SK-N-SH (cell line): ENCODE measurements at regions not wholly inside any gene's neighbourhood (a gene's known extent, or its start where the extent isn't known, plus 50 kb on each side); places are given as distances from the start of the nearest gene placed in this dataset.

ENCODE experiments used
- CTCF ChIA-PET: fragments of 300-600, 350-600 bp; formaldehyde crosslinking; extraction: SDS; loops from one replicate; lab custom pipeline; 2021; lab: Yijun Ruan, JAX
- POLR2A ChIA-PET: fragments of 350-600 bp; sonication (Branson Sonifier 250); formaldehyde crosslinking; extraction: SDS; loops from one replicate; lab custom pipeline; 2020; ENCODE audit warnings: antibody characterized with exemption, inconsistent platforms; lab: Yijun Ruan, JAX
- DNase-seq: peaks from one replicate; pipeline ENCODE4 v3.0.0; 2012
- H2AFZ ChIP-seq: fragments of 200-600 bp; sonication (generic); 2 replicates; pipeline ENCODE4 v1.8.1; 2016; ENCODE audit warnings: antibody characterized with exemption, mild to moderate bottlenecking, low read depth
- H3F3A ChIP-seq: fragments of 200-600 bp; sonication (generic); replicated peaks from 2 replicates; pipeline ENCODE3; 2016; ENCODE audit warnings: antibody characterized with exemption, mild to moderate bottlenecking; ENCODE audit not compliant: insufficient read depth
- H3K27ac ChIP-seq, 2 experiments: fragments of 200-500 bp in 1 of 2; fragments of 200-600 bp in 1 of 2; sonication (Bioruptor generic) in 1 of 2; sonication (generic), shearing (Covaris generic) in 1 of 2; 2 replicates each; pipeline versions ENCODE4 v1.5.1 to v1.6.1; 2014 to 2016; ENCODE audit warnings: low read depth in 2 of 2, inconsistent platforms in 1 of 2, low read length in 1 of 2, mild to moderate bottlenecking in 1 of 2, mixed read lengths in 1 of 2
- H3K27me3 ChIP-seq: fragments of 200-600 bp; sonication (generic), shearing (Covaris generic); 2 replicates; pipeline ENCODE4 v1.6.1; 2016; ENCODE audit warnings: mixed run types; ENCODE audit not compliant: insufficient read depth
- H3K36me3 ChIP-seq, 2 experiments: fragments of 200-500 bp in 1 of 2; fragments of 200-600 bp in 1 of 2; sonication (Bioruptor generic) in 1 of 2; sonication (generic) in 1 of 2; replicated peaks in 1 of 2; 2 replicates each; pipeline versions ENCODE3 to v1.5.1; 2014 to 2016; ENCODE audit warnings: low read length in 1 of 2, mild to moderate bottlenecking in 1 of 2; ENCODE audit not compliant: insufficient read depth in 2 of 2, control insufficient read depth in 1 of 2
- H3K4me1 ChIP-seq, 2 experiments: fragments of 200-500 bp in 1 of 2; fragments of 200-600 bp in 1 of 2; sonication (Bioruptor generic) in 1 of 2; sonication (generic), shearing (Covaris generic) in 1 of 2; 2 replicates each; pipeline versions ENCODE4 v1.5.1 to v1.6.1; 2014 to 2016; ENCODE audit warnings: low read depth in 1 of 2, low read length in 1 of 2, mixed run types in 1 of 2; ENCODE audit not compliant: insufficient read depth in 2 of 2, control insufficient read depth in 1 of 2
- H3K4me2 ChIP-seq: fragments of 200-600 bp; sonication (generic), shearing (Covaris generic); 2 replicates; pipeline ENCODE4 v1.6.1; 2017; ENCODE audit warnings: mixed run types
- H3K4me3 ChIP-seq, 2 experiments: fragments of 200-500 bp in 1 of 2; fragments of 200-600 bp in 1 of 2; sonication (Bioruptor generic) in 1 of 2; sonication (generic), shearing (Covaris generic) in 1 of 2; 2 replicates each; pipeline versions ENCODE4 v1.5.1 to v1.8.1; 2014 to 2016; ENCODE audit warnings: low read depth in 2 of 2, inconsistent platforms in 1 of 2, low read length in 1 of 2, mild to moderate bottlenecking in 1 of 2, mixed read lengths in 1 of 2, moderate library complexity in 1 of 2
- H3K79me2 ChIP-seq: fragments of 200-600 bp; sonication (generic); 2 replicates; pipeline ENCODE4 v1.8.1; 2017; ENCODE audit warnings: mild to moderate bottlenecking; ENCODE audit not compliant: insufficient read depth
- H3K9ac ChIP-seq: fragments of 200-600 bp; sonication (generic); 2 replicates; pipeline ENCODE4 v1.6.1; 2017; ENCODE audit warnings: mixed run types
- H3K9me2 ChIP-seq: fragments of 200-600 bp; sonication (generic); 2 replicates; pipeline ENCODE4 v1.6.1; 2017; ENCODE audit warnings: mixed run types
- H3K9me3 ChIP-seq: fragments of 200-600 bp; sonication (generic); 2 replicates; pipeline ENCODE4 v1.6.1; 2017; ENCODE audit warnings: mixed run types, mild to moderate bottlenecking, moderate library complexity
- H4K20me1 ChIP-seq: fragments of 200-600 bp; sonication (generic); 2 replicates; pipeline ENCODE4 v1.6.1; 2017; ENCODE audit warnings: mild to moderate bottlenecking, mixed run types; ENCODE audit not compliant: insufficient read depth
- CHD2 ChIP-seq: fragments of 150-350 bp; IDR thresholded peaks from 2 replicates; pipeline ENCODE4 v1.6.1; 2018; ENCODE audit warnings: low read length; ENCODE audit not compliant: partially characterized antibody
- EP300 ChIP-seq, 2 experiments: IDR thresholded peaks; 2 replicates each; pipeline versions ENCODE4 v1.4.0 to v1.6.1; 2012; ENCODE audit warnings: borderline replicate concordance in 1 of 2, low read depth in 1 of 2, low read length in 1 of 2
- EZH2phosphoT487 ChIP-seq: fragments of 200-600 bp; sonication (generic); IDR thresholded peaks from 2 replicates; pipeline ENCODE4 v1.6.1; 2017; ENCODE audit warnings: low read depth, mixed run types, mild to moderate bottlenecking, antibody characterized with exemption, moderate library complexity, borderline replicate concordance
- FOSL2 ChIP-seq: IDR thresholded peaks from 2 replicates; pipeline ENCODE4 v1.4.0; 2012; ENCODE audit warnings: low read depth, mild to moderate bottlenecking, moderate library complexity, borderline replicate concordance
- JUND ChIP-seq: IDR thresholded peaks from 2 replicates; pipeline ENCODE4 v1.4.0; 2012
- MXI1 ChIP-seq: IDR thresholded peaks from 2 replicates; pipeline ENCODE4 v1.6.1; 2012; ENCODE audit warnings: mild to moderate bottlenecking, low read depth, low read length, improper control_type of control experiment
- NRF1 ChIP-seq: IDR thresholded peaks from 2 replicates; pipeline ENCODE4 v1.6.1; 2012; ENCODE audit warnings: low read depth, mild to moderate bottlenecking, low read length
- POLR2AphosphoS5 ChIP-seq: IDR thresholded peaks from 2 replicates; pipeline ENCODE4 v1.6.1; 2012; ENCODE audit warnings: low read depth, low read length
- RFX5 ChIP-seq: IDR thresholded peaks from 2 replicates; pipeline ENCODE4 v1.6.1; 2012; ENCODE audit warnings: mild to moderate bottlenecking, improper control_type of control experiment, low read length
- SIN3A ChIP-seq: IDR thresholded peaks from 2 replicates; pipeline ENCODE4 v1.6.1; 2012; ENCODE audit warnings: low read depth, mild to moderate bottlenecking, low read length, moderate library complexity, borderline replicate concordance
- YY1 ChIP-seq: IDR thresholded peaks from 2 replicates; pipeline ENCODE4 v1.4.0; 2012; ENCODE audit warnings: low read depth, mild to moderate bottlenecking
- WGBS: methylation state at CpG from one replicate; pipeline ENCODE4 v1.1.6; 2017; ENCODE audit warnings: low lambda C conversion rate; 5-methylcytosine and 5-hydroxymethylcytosine counted together
- TF ChIP-seq, protein P1 (sequence below): fragments of 200-600 bp; sonication (generic); IDR thresholded peaks from 2 replicates; pipeline ENCODE4 v1.6.1; 2017; ENCODE audit warnings: antibody characterized with exemption, mild to moderate bottlenecking, moderate library complexity
- TF ChIP-seq, protein P2 (sequence below): fragments of 150-350 bp; IDR thresholded peaks from 2 replicates; pipeline ENCODE4 v1.6.1; 2017; ENCODE audit warnings: antibody characterized with exemption, low read length, low read depth, borderline replicate concordance
- TF ChIP-seq, protein P3 (sequence below): fragments of 150-350 bp; IDR thresholded peaks from 2 replicates; pipeline ENCODE4 v1.6.1; 2016; ENCODE audit warnings: mild to moderate bottlenecking, low read depth, low read length
- TF ChIP-seq, protein P4 (sequence below): IDR thresholded peaks from 2 replicates; pipeline ENCODE4 v1.6.1; 2012; ENCODE audit warnings: mild to moderate bottlenecking, low read depth, low read length, moderate library complexity
- TF ChIP-seq, protein P5 (sequence below): IDR thresholded peaks from 2 replicates; pipeline ENCODE4 v1.4.0; 2012; ENCODE audit warnings: low read depth, borderline replicate concordance

DNA sequence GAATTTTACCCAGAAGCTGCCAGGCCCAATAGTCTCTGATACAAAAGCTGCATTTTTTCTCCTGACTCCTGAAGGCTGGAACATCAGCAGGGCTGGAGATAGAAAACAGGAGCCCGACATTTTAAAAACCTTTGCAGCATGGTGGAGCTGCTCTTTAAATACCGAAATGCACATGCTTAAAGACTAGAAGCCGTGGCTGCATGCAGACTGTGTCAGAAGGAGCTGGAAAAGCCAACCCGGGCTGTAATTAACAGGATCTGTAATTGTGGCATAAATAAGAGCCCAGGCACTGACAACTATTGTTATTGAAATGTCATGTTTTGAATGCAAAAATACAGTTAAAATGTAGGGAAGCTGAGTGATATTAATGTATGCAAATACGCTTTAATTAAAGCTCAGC is 304.9 kb upstream of the PLET1 start (continued):
- TF ChIP-seq, protein P1, sequence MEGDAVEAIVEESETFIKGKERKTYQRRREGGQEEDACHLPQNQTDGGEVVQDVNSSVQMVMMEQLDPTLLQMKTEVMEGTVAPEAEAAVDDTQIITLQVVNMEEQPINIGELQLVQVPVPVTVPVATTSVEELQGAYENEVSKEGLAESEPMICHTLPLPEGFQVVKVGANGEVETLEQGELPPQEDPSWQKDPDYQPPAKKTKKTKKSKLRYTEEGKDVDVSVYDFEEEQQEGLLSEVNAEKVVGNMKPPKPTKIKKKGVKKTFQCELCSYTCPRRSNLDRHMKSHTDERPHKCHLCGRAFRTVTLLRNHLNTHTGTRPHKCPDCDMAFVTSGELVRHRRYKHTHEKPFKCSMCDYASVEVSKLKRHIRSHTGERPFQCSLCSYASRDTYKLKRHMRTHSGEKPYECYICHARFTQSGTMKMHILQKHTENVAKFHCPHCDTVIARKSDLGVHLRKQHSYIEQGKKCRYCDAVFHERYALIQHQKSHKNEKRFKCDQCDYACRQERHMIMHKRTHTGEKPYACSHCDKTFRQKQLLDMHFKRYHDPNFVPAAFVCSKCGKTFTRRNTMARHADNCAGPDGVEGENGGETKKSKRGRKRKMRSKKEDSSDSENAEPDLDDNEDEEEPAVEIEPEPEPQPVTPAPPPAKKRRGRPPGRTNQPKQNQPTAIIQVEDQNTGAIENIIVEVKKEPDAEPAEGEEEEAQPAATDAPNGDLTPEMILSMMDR: no peak
- TF ChIP-seq POLR2AphosphoS5 (no peak), NRF1 (no peak)

DNA sequence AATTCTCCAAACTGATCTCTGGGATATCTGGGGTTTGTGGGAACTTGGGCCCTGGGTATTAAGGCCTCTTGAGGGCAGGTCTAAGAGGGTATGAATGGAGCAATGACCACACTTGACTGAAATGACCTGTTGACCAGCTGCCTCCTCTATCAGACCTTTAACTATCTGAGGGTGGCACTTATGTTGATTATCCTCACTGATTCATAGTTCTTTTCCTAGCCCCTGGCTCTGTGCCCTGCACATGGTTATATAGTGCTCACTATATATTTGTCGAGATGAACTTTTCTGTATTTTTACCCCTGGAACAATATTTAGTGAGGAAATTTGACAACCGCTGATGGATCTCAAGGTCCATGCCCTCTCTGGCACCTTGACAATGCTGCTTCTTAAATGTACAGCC is 305.5 kb upstream of the PLET1 start:
- Histone ChIP-seq H3K9me3 (no peaks in the 10 kb centered on the region), H3K79me2 (no peaks in the 10 kb centered on the region), H3K9ac (no peak overlapping the region), H4K20me1 (no peaks in the 10 kb centered on the region), H3K4me1 (peaks cover 6 to 12% of the 10 kb centered on the region in 2 experiments; a peak in 3 of 4 replicates), H3K4me3 (no peak overlapping the region), H3K27me3 (no peaks in the 10 kb centered on the region; the same call in 1 of the 2 replicates), H2AFZ (no peak overlapping the region), H3K36me3 (no peaks in the 10 kb centered on the region), H3K27ac (no peak overlapping the region), H3K9me2 (no peaks in the 10 kb centered on the region), H3K4me2 (no peak overlapping the region), H3F3A (no peaks in the 10 kb centered on the region)
- TF ChIP-seq CHD2 (no peak), JUND (no peak), MXI1 (no peak), FOSL2 (no peak), SIN3A (no peak), POLR2AphosphoS5 (no peak), EZH2phosphoT487 (no peak), EP300 (IDR thresholded peaks at IDR 0.05; ENCODE audit: borderline replicate concordance in 1 of 2, low read depth in 1 of 2, low read length in 1 of 2) (no peak), RFX5 (no peak), YY1 (no peak)
- TF ChIP-seq, protein P2, sequence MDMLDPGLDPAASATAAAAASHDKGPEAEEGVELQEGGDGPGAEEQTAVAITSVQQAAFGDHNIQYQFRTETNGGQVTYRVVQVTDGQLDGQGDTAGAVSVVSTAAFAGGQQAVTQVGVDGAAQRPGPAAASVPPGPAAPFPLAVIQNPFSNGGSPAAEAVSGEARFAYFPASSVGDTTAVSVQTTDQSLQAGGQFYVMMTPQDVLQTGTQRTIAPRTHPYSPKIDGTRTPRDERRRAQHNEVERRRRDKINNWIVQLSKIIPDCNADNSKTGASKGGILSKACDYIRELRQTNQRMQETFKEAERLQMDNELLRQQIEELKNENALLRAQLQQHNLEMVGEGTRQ: no peak
- TF ChIP-seq, protein P3, sequence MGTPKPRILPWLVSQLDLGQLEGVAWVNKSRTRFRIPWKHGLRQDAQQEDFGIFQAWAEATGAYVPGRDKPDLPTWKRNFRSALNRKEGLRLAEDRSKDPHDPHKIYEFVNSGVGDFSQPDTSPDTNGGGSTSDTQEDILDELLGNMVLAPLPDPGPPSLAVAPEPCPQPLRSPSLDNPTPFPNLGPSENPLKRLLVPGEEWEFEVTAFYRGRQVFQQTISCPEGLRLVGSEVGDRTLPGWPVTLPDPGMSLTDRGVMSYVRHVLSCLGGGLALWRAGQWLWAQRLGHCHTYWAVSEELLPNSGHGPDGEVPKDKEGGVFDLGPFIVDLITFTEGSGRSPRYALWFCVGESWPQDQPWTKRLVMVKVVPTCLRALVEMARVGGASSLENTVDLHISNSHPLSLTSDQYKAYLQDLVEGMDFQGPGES: no peak
- TF ChIP-seq, protein P4, sequence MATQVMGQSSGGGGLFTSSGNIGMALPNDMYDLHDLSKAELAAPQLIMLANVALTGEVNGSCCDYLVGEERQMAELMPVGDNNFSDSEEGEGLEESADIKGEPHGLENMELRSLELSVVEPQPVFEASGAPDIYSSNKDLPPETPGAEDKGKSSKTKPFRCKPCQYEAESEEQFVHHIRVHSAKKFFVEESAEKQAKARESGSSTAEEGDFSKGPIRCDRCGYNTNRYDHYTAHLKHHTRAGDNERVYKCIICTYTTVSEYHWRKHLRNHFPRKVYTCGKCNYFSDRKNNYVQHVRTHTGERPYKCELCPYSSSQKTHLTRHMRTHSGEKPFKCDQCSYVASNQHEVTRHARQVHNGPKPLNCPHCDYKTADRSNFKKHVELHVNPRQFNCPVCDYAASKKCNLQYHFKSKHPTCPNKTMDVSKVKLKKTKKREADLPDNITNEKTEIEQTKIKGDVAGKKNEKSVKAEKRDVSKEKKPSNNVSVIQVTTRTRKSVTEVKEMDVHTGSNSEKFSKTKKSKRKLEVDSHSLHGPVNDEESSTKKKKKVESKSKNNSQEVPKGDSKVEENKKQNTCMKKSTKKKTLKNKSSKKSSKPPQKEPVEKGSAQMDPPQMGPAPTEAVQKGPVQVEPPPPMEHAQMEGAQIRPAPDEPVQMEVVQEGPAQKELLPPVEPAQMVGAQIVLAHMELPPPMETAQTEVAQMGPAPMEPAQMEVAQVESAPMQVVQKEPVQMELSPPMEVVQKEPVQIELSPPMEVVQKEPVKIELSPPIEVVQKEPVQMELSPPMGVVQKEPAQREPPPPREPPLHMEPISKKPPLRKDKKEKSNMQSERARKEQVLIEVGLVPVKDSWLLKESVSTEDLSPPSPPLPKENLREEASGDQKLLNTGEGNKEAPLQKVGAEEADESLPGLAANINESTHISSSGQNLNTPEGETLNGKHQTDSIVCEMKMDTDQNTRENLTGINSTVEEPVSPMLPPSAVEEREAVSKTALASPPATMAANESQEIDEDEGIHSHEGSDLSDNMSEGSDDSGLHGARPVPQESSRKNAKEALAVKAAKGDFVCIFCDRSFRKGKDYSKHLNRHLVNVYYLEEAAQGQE: no peak
- TF ChIP-seq, protein P5, sequence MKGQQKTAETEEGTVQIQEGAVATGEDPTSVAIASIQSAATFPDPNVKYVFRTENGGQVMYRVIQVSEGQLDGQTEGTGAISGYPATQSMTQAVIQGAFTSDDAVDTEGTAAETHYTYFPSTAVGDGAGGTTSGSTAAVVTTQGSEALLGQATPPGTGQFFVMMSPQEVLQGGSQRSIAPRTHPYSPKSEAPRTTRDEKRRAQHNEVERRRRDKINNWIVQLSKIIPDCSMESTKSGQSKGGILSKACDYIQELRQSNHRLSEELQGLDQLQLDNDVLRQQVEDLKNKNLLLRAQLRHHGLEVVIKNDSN: no peak
- no peak for DNase-seq
- ChIA-PET CTCF (interaction anchor here (0.6 to 4.1 kb wide), 3 partner anchors 11 to 286 kb away, joined by 3 to 28 read pairs (median 3); no protein-coding TSS in a partner anchor), POLR2A (no interaction called here)
- 77% methylated on average over 2 of the region's 2 CpGs for WGBS
